IPS-NIHi7 (cell line): ENCODE measurements at regions not wholly inside any gene's neighbourhood (a gene's known extent, or its start where the extent isn't known, plus 50 kb on each side); places are given as distances from the start of the nearest gene placed in this dataset.

Experiments used
- DNase-seq: peaks from one replicate; pipeline ENCODE4 v3.0.0; 2012; ENCODE audit warnings: mixed read lengths; ENCODE audit errors: extremely low spot score

- DNase-seq, result no peak
Measured at GRCh38 chr2:234438305-234438977, 58.4 kb downstream of the ARL4C start.

- no peak for DNase-seq
Measured at GRCh38 chr2:234437642-234438304, 59.1 kb downstream of the ARL4C start.

- no peak for DNase-seq
Measured at GRCh38 chr2:234436482-234436837, 60.4 kb downstream of the ARL4C start.

GRCh38 chr2:234435836-234436481 lies 60.9 kb downstream of the ARL4C start:
- DNase-seq, result no peak

- no peak for DNase-seq
Measured at GRCh38 chr2:234433201-234433600, 63.7 kb downstream of the ARL4C start.

GRCh38 chr2:234430871-234431270 lies 66.0 kb downstream of the ARL4C start:
- DNase-seq, result no peak

- DNase-seq, result no peak
Measured at GRCh38 chr2:234429265-234429664, 67.6 kb downstream of the ARL4C start.

GRCh38 chr2:234427081-234428061 lies 69.5 kb downstream of the ARL4C start:
- peak; percentile 85 for DNase-seq

GRCh38 chr2:234426616-234427015 lies 70.3 kb downstream of the ARL4C start:
- no peak for DNase-seq

- DNase-seq, result no peak
Measured at GRCh38 chr2:234425639-234426603, 71.0 kb downstream of the ARL4C start.

- DNase-seq, result no peak
Measured at GRCh38 chr2:234423884-234424283, 73.0 kb downstream of the ARL4C start.

GRCh38 chr2:234422981-234423431 lies 73.9 kb downstream of the ARL4C start:
- no peak for DNase-seq

GRCh38 chr2:234422273-234422732 lies 74.6 kb downstream of the ARL4C start:
- no peak for DNase-seq

- DNase-seq, result no peak
Measured at GRCh38 chr2:234420408-234420807, 76.5 kb downstream of the ARL4C start.

- no peak for DNase-seq
Measured at GRCh38 chr2:234419726-234420125, 77.2 kb downstream of the ARL4C start.

GRCh38 chr2:234415706-234416105 lies 81.2 kb downstream of the ARL4C start:
- DNase-seq, result no peak

- DNase-seq, result no peak
Measured at GRCh38 chr2:234414596-234414995, 82.3 kb downstream of the ARL4C start.

- DNase-seq, result no peak
Measured at GRCh38 chr2:234412726-234413125, 84.2 kb downstream of the ARL4C start.

- DNase-seq, result no peak
Measured at GRCh38 chr2:234411793-234412192, 85.1 kb downstream of the ARL4C start.

- peak; percentile 41 for DNase-seq
Measured at GRCh38 chr2:234410526-234410925, 86.4 kb downstream of the ARL4C start.

GRCh38 chr2:234409590-234409989 lies 87.3 kb downstream of the ARL4C start:
- no peak for DNase-seq
